Right forelimb (tissue), 1 donor: ENCODE measurements at regions not wholly inside any gene's neighbourhood (a gene's known extent, or its start where the extent isn't known, plus 50 kb on each side); places are given as distances from the start of the nearest gene placed in this dataset.

ENCODE experiments used
- DNase-seq: peaks from one replicate; pipeline ENCODE4 v3.0.0-alpha.2; 2018

DNA sequence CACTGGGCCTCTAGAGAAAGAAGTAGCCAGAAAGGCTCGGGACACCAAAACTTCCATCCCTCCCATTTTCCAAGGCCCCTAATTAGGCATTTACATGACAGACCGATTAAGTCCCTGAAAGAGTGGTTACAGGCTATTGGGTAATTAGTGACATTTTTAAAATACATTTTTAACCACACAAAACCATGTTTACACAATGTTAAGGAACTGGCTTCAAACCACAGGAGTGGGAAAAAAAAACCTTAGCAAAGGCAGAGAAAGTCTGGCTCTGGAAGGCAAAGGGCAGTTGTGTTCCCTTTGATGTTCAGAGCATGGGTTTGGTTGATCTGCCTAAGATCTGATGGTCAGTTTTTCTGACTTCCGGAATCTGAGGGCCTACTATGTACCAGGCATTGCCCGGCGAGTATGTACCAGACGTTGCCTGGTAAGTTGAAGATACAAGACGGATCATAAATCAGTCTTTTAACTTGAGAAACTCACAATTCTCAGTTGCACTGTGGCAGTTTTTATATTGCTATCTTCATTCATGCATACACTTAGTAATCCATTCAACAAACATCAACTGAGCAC, 576.5 kb downstream of the MED13L start:
- DNase-seq, result no peak

GRCh38 chr12:115700081-115700480, 577.4 kb downstream of the MED13L start:
- no peak for DNase-seq

DNA sequence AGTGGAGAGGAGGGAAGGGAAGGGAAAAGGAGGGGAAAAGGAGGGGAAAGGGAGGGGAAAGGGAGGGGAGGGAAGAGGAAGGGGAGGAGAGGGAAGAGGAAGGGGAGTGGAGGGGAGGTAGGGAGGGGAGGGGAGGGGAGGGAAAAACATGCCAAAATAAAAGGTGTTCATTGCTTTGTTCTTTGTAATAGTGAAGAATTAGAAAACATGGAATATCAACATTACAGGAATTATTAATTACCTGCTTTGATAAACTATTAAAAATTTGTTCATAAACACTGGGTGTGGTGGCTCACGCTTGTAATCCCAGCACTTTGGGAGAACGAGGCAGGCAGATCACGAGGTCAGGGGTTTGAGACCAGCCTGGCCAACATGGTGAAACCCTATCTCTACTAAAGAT, 579.2 kb downstream of the MED13L start:
- no peak for DNase-seq

GRCh38 chr12:115697340-115697739, 580.2 kb downstream of the MED13L start:
- DNase-seq, result no peak

GRCh38 chr12:115694564-115694963, 582.9 kb downstream of the MED13L start:
- no peak for DNase-seq

GRCh38 chr12:115693970-115694369, 583.5 kb downstream of the MED13L start:
- no peak for DNase-seq

DNA sequence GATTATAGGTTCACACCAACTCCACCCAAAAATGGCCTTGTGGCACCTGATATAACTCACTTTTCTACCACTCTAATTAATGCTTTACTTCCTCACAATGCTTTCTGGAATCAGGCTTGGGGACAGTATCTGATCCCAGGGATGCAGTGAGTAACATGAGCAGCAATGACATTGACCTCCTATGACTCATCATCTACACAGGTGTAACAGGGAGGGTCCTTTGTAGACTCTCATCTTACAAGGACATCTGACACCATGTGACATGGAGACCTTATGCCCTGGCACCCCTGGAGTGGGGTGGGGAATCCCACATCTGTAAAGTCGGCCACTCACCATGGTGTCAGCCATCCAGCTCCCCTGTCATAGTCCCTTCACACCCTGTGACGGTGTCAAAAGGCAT, 586.4 kb downstream of the MED13L start:
- no peak for DNase-seq

DNA sequence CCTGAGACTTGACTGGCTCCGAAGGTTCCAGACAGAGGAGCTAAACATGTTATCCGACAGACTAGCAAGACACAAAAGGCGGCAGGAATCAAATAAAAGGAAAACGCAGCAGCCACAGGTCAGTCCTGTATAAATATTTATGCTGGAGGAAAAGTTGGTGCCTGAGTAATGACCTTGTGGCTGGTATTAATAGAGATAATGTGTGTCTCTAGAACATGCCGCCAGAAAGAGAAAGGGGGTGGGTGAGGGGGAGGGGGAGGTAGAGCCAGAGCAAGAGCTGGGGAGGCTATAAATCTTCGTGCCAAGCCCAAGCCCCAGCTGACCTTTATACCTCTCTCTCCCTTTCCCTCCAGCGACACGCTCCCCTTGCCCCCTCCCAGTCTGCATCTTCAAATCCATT, 590.4 kb downstream of the MED13L start:
- no peak for DNase-seq

DNA sequence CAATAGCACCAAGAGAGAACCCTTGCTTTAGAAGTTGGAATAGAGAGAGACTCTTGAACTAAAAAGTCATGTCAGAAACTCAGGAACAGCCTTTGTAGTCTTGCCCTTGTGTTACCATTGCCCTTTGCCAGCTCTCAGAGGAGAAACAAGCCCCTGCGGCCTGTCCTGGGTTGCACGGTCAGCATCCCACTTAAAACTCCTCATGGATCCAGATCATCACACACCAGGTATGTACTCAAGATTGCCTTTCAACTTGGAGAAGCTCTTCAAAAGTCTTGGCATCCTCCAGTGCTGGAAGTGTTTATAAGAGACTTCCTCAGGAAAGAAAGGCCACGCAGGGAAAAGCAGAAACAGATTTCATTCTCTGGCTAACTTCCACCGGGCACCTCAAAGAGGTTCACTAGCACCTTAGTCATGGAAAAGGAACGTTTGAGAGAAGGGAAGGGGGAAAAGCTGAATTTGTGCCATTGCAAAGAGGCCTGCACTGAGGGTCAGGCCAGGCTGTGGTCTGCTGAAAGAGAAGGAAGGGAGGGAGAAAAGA, 594.2 kb downstream of the MED13L start:
- no peak for DNase-seq

DNA sequence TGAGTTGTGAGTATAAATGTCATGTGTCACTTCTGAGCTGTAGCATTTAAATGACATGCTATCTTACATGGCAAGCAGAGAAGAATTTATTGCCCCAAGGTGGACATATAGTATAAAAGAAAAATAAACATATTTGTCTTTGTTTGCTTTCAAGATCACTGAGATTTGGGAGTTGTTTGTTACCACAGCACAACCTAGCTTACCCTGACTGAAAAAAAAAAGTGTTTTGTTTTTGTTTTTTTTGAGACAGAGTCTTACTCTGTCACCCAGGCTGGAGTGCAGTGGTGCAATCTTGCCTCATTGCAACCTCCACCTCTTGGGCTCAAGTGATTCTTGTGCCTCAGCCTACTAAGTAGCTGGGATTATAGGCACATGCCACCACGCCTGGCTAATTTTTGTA, 596.5 kb downstream of the MED13L start:
- DNase-seq, result no peak

- no peak for DNase-seq
These were observed 604.9 kb downstream of the MED13L start for GRCh38 chr12:115672506-115673080.

DNA sequence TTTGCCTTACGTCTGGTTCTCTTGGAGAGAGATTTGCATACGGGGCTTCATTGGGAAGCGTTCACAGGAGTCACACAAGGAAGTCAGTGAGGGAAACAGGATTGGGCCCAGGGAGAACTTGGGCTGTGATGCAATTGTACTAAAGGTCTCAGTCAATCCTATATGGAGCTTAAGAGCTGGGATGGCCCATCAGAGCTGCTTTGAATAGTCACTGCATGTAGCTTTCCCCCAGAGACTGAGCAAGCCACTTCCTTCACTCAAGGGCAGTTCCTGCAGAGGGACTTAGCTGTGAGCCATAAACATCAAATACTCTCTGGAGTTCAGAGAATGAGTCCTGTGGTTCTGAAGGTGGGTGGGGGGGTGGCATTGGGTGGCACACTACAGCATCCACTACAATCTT, 605.4 kb downstream of the MED13L start:
- DNase-seq, result no peak

DNA sequence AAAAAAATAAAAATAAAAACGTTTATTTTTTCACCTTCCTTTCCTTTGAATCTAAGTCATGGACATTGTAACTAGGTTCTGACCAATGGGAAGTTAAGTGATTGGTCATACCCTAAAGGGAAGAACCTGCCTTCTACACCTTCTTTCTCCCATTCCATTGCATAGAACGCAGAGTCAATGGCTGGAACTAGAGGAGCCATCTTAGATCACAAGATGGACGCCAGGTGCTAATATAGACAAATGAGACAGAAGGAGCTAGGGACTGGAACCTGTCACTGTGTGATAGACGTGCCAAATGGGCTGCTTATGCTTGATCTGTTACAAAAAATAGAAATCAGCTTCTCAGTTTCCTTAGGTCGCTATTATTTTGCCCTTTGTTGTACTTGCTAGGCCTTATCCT, 606.6 kb downstream of the MED13L start:
- DNase-seq, result no peak

GRCh38 chr12:115667116-115667515, 610.4 kb downstream of the MED13L start:
- no peak for DNase-seq

DNA sequence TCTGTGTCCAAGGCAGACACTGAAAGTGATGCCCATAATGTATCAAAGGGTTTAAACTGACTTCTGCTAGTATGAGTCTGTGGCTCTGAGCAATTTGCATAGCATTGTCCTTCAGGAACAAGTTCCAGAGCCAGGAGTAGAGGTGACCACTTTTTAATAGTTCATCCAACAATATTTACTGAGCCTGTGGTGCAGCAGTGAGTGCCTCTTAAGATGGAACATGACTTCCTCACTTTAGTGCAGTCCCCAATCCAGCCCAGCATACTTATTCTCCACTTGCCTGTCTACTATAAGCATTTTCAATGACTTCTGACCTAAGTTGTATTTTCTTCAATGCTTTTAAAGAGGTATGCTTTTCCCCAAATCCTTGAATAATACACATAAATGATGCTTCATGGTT, 611.3 kb downstream of the MED13L start:
- no peak for DNase-seq

DNA sequence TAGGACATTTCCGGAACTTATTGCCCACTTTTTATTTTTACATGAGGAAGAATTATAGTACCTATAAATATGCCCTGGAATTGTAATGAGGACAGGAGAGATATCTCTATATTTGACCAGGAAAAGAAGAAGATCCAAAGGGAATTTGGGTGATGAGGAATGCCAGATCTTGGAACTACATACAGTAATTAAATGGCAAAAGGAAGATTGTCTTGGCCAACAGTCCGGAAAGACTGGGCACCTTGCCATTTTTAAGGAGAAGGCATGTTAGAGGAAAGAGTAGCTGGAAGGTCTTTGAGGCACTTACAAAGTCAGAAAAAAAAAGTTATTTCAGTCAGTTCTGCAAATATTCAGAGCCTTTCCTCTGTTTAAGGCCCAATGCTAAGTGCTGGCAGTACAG, 616.4 kb downstream of the MED13L start:
- DNase-seq, result no peak

DNA sequence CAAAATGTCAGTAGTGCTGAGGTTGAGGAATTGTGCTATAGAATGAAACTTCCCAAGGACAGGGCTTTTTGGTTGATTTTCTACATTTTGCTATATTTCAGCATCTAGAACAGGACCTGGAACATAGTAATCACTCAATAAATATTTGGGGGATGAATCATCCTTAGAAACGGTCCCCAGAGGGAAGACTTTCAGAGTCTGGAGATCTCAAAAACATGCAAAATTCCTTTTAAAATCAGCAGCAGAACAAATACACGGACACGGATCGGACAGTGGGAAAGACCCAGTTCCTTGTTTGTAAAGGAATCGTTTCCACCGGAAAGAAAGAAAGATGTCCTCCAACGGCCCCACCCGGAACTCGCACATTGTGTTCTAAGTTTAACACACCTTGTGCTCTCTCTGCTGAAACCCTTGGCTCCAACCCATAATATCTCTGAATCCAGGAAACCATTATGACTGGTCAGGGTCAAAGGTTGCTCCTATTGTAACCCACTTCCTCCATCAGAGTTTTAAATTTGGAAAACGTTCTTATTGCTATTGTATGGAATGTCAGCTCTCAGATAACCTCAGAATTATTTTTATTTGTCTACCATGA, 617.2 kb downstream of the MED13L start:
- no peak for DNase-seq

- DNase-seq, result no peak
These were observed 618.1 kb downstream of the MED13L start for GRCh38 chr12:115659422-115659821.

- no peak for DNase-seq
These were observed 620.1 kb downstream of the MED13L start for GRCh38 chr12:115657081-115658013.

DNA sequence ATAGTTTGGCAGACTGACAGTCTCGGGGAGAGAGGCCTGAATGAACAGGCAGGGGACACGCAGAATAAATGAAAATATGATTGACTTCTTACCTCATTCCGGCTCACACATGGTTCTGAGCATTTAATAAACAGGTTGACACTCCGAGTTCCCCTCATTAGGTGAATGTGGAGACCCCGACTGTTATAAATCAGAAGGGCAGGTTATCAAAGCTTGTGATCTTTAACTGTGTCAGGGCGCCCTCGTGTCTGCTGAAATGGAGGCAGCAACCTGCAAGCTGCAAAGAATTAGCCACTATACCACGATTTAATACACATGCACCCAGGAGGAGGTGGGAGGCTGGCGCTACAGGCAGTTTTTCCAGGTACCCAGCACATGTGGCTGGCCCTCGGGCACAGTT, 627.5 kb downstream of the MED13L start:
- DNase-seq, result no peak

DNA sequence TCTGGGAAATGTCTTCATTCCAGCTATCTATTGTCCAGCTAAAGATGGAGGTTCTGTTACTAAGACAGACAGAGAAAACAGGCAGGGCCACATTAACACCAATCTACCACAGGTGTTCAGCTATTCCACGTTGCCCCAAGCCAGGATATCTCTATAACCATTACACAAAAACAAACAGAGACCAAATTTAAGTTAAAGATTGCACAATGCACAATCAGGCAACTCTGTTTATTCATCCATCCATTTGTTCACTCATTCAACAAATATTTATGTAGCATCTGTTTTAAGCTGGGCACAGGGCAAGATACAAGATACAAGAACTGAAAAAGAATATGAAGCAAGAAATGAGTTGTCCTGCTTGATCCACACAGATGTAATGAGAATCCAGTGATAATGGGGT, 629.0 kb downstream of the MED13L start:
- no peak for DNase-seq

- DNase-seq, result no peak
These were observed 631.3 kb downstream of the MED13L start for GRCh38 chr12:115646210-115646609.

GRCh38 chr12:115640929-115641328, 636.6 kb downstream of the MED13L start:
- DNase-seq, result no peak

- no peak for DNase-seq
These were observed 637.9 kb downstream of the MED13L start for GRCh38 chr12:115639648-115640012.
